MCF 10A (cell line): ENCODE measurements at regions not wholly inside any gene's neighbourhood (a gene's known extent, or its start where the extent isn't known, plus 50 kb on each side); places are given as distances from the start of the nearest gene placed in this dataset.

Source experiments
- BruUV-seq: library from RNA; stranded (reverse); fragments of 400-500 nt; replicated peaks from 2 replicates; lab custom pipeline; 2021; lab: Mats Ljungman, UMichigan
- CTCF ChIA-PET: fragments of 300-600 bp; sonication (Branson Sonifier 250); formaldehyde crosslinking; extraction: SDS; loops from one replicate; lab custom pipeline; 2021; ENCODE audit warnings: antibody characterized with exemption, inconsistent platforms; lab: Yijun Ruan, JAX
- POLR2A ChIA-PET: fragments of 300-600, 350-650 bp; sonication (Branson Sonifier 250); formaldehyde crosslinking; extraction: SDS; loops from one replicate; lab custom pipeline; 2020; ENCODE audit warnings: antibody characterized with exemption, inconsistent platforms; lab: Yijun Ruan, JAX
- DNase-seq: peaks from one replicate; pipeline ENCODE4 v3.0.0-alpha.2; 2018; ENCODE audit not compliant: unreplicated experiment
- H3K27ac Mint-ChIP-seq: one replicate; pipeline ENCODE4 v1.8.0; 2022; ENCODE audit warnings: mild to moderate bottlenecking, low read depth, mixed read lengths; ENCODE audit not compliant: unreplicated experiment
- H3K27me3 Mint-ChIP-seq: one replicate; pipeline ENCODE4 v1.8.0; 2022; ENCODE audit warnings: mixed read lengths; ENCODE audit not compliant: insufficient read depth, unreplicated experiment
- H3K36me3 Mint-ChIP-seq: one replicate; pipeline ENCODE4 v1.8.0; 2022; ENCODE audit warnings: mild to moderate bottlenecking, moderate library complexity, mixed read lengths; ENCODE audit not compliant: insufficient read depth, unreplicated experiment
- H3K4me1 Mint-ChIP-seq: one replicate; pipeline ENCODE4 v1.8.0; 2022; ENCODE audit warnings: mixed read lengths; ENCODE audit not compliant: insufficient read depth, unreplicated experiment
- H3K4me3 Mint-ChIP-seq: one replicate; pipeline ENCODE4 v1.8.0; 2022; ENCODE audit warnings: mild to moderate bottlenecking, moderate library complexity, mixed read lengths; ENCODE audit not compliant: unreplicated experiment
- H3K9me3 Mint-ChIP-seq: one replicate; pipeline ENCODE4 v1.8.0; 2022; ENCODE audit warnings: mixed read lengths; ENCODE audit not compliant: unreplicated experiment
- CTCF ChIP-seq: fragments of 200-600 bp; IDR thresholded peaks from one replicate; pipeline ENCODE4 v1.8.0; 2022; ENCODE audit warnings: antibody characterized with exemption, mild to moderate bottlenecking; ENCODE audit not compliant: unreplicated experiment
- intact Hi-C: fragments of 100-400 bp; cut with micrococcal nuclease; formaldehyde crosslinking; loops from 2 replicates; pipeline ENCODE4 v1.14.1; 2022

DNA sequence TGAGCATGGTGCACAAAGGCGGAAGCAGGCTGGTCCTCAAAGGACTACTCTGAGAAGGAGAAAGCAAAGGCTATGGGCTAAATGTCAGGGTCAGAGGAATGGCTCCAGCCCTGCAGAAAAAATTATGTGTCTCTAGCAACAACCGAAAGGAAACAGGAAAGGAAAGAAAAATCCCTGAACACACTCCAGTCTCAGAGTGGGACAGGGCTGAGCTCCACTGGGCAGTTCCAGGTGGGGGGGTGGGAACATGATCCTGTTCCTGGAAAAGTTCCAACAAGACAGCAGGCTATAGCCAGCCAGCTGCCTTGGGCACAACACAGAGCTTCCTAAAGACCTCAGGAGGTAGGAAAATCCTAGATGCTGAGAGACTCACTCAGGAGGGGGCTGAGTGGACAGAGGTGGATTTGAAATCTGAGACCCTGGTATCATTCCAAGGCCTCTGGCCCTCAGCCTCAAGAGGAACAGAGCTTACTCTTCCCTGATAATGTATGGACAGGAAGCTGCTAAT is 1088.2 kb downstream of the TBC1D22A start:
- CTCF ChIA-PET, result no interaction called here
- no TSS peak for BruUV-seq
- POLR2A ChIA-PET, result no interaction called here
- Mint-ChIP-seq H3K27me3 (peaks cover 42% of the 10 kb centered on the region), H3K9me3 (peaks cover 8% of the 10 kb centered on the region), H3K4me1 (peaks cover 18% of the 10 kb centered on the region), H3K36me3 (no peaks in the 10 kb centered on the region), H3K4me3 (no peak overlapping the region), H3K27ac (no peak overlapping the region)
- TF ChIP-seq CTCF, result no peak
- no peak for DNase-seq
- intact Hi-C loops, result no loop called here

DNA sequence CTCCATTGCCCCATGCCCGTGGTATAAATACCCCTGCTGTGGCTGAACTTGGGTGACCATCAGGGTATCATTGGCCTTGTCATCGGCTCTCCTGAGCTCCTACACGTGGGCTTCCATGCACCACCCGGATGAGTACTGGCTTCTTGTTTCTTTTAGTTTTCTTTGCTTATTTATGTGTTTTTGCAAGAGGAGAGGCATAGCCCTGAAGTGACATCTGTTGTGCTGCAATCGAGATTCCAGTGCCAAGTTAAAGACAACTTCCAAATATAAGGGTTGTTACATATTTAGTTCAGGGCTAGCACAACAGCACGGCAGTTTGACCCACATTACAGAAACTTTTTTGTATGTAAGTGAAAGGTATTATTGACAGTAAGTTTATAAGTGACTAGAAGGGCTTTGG is 1087.1 kb downstream of the TBC1D22A start:
- BruUV-seq, result no TSS peak
- Mint-ChIP-seq H3K27me3 (peaks cover 49% of the 10 kb centered on the region), H3K27ac (no peak overlapping the region), H3K4me3 (no peak overlapping the region), H3K4me1 (peaks cover 18% of the 10 kb centered on the region), H3K9me3 (peaks cover 7% of the 10 kb centered on the region), H3K36me3 (no peaks in the 10 kb centered on the region)
- no peak for DNase-seq
- ChIA-PET POLR2A (no interaction called here), CTCF (interaction anchor here (0.6 kb wide), 2 partner anchors 50 to 671 kb away, joined by 3 read pairs; no protein-coding TSS in a partner anchor)
- no peak for TF ChIP-seq CTCF
- intact Hi-C loops, result no loop called here

- BruUV-seq, result no TSS peak
- Mint-ChIP-seq H3K27me3 (peaks cover 49% of the 10 kb centered on the region), H3K9me3 (no peaks in the 10 kb centered on the region), H3K27ac (no peak overlapping the region), H3K4me1 (peaks cover 12% of the 10 kb centered on the region), H3K36me3 (no peaks in the 10 kb centered on the region), H3K4me3 (no peak overlapping the region)
- no peak for TF ChIP-seq CTCF
- CTCF ChIA-PET, result no interaction called here
- POLR2A ChIA-PET, result no interaction called here
- intact Hi-C loops, result no loop called here
- no peak for DNase-seq
Measured at GRCh38 chr22:47848184-47848920, 1085.9 kb downstream of the TBC1D22A start.

DNA sequence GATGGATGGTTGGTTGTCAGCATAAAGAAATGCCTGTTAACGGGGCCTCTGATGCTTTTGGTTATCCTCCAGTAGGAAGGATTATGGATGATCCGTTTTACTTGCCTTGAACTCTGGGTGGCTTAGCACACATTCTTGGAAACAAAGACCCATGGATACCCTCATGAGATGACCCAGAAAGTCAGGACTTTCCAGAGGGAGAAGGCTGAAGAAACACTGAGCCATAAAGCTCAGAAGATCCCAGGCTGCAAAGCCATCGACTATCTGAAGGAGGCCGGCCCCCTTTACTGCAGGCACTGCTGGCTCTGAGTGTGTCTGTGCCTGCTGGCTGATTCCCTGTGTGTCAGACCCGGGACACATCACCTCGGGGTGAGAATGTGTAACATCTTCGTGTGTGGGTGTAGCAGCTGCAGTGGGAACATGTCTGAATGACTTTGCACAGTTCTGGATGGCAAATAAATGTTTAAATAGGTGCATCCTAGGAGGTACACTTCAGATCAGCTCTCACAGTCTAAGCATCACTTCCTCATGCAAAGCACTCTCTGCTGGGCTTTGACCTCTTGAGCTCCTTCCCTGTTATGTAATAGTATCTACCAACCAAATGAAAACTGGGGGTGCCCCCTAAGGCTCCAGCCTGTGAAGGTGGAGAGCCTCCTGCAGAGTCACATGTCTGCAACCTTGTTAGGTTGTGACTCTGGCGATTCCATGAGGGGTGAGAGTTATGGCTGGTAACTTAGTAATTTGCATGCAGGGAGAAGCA is 1084.9 kb downstream of the TBC1D22A start:
- no peak overlapping the region for H3K27ac Mint-ChIP-seq
- H3K4me3 Mint-ChIP-seq, result no peak overlapping the region
- peaks cover 12% of the 10 kb centered on the region for H3K4me1 Mint-ChIP-seq
- H3K27me3 Mint-ChIP-seq, result peaks cover 42% of the 10 kb centered on the region
- no TSS peak for BruUV-seq
- POLR2A ChIA-PET, result no interaction called here
- no peaks in the 10 kb centered on the region for H3K36me3 Mint-ChIP-seq
- no peaks in the 10 kb centered on the region for H3K9me3 Mint-ChIP-seq
- no peak for DNase-seq
- intact Hi-C loops, result no loop called here
- CTCF ChIA-PET, result no interaction called here
- TF ChIP-seq CTCF, result no peak
